Stimulated activated CD4-positive, alpha-beta T cell treated with anti-CD3 and anti-CD28 coated beads, TNF-alpha, amount 100 ng/mL, for 48 hours (primary cell): ENCODE measurements at regions not wholly inside any gene's neighbourhood (a gene's known extent, or its start where the extent isn't known, plus 50 kb on each side); places are given as distances from the start of the nearest gene placed in this dataset.
"Not testable (repeated sequence)": the region's sequence is repeated elsewhere in the genome, so short reads cannot be mapped to it uniquely, and the experiment has no call there.

Experiments
- DNase-seq, 3 donors: peaks; one replicate each; pipeline ENCODE4 v3.0.0-alpha.2; 2020; ENCODE audit warnings: low read depth in 3 of 3

DNA sequence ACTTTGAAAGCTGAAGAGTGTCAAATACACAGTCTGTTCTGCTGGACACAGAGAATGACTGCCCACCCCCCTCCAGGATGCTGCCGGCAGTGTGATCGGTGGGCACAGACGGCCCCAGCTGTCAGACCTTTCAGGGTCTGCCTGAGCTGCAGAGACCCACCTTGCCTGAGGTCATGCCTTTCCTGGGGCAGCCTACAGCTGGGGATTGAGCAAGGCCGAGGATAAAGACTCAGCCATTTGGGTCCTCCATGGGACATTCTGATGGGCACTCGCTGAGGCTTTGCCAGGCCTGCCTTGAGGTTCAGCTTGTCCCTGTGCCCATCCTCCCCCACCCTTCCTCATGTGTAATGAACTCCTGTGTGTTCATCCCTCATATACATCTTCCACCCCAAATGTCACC is 102.3 kb upstream of the SMAD3 start:
- DNase-seq: no peak

DNA sequence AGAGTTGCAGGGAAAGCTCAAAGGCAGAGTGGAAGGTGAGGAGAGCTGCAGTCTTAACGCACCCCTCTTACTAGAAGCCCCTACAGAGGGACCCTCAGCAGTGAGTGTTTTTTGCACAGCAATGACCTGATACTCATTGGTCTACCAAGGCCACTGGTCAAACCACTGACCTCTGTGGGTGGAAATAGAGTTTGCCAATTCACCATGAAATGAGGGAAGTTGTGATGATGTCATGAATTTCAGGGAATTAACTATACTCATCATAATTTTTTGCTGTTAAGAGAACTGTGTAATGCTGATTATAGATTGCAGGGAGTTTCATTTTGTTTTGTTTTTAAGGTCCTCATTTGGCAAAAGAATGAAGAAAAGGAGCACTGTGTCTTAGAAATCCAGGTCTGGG is 101.7 kb upstream of the SMAD3 start:
- DNase-seq: no peak

DNA sequence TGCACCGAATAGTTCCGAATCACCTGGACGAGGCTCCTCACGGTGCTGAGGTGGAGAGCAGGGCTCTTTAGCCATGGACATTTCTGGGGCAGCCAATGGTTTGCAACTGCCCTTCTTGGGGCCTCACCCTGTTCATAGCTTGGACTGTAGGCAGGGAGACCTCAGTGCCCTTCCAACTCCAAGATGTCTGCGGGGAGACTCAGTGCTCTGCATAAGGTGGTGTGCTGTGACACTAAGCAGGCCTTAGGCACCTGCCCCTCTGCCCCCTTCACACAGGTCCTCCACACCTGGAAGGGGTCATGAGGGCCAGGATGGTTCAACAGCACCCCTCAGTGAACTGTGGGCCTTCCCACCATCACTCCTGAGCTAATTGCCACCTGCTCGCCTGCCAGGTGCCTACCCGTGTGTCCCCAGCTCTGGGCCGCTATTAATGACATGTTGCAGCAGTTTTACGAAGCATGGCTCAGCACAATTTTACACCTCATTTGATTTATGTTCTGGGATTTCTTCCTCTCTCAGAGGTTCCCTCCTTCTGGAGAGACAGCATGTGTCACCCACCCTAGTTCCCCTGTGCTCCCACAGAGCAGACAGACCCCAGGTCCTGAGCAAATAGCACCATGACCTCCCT is 101.2 kb upstream of the SMAD3 start:
- DNase-seq: no peak

DNA sequence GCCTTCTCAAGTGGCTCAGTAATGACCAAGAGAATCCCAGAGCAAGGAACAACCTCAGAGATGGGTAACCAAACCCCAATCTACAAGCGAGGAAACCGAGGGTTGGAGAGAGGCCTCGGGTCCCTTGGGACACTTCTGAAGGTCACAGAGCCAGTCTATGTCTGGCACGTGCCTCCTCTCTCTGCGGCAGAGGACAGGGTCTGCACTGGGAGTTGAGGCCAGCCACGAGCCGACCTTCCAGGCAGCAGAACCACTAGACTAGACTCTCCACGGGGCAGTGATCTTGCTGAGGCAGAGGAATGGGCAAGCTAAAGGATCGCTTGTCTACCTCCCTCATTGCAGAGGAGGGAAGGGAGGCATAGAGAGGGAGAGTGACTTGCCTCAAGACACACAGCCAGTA is 100.6 kb upstream of the SMAD3 start:
- DNase-seq: no peak

DNA sequence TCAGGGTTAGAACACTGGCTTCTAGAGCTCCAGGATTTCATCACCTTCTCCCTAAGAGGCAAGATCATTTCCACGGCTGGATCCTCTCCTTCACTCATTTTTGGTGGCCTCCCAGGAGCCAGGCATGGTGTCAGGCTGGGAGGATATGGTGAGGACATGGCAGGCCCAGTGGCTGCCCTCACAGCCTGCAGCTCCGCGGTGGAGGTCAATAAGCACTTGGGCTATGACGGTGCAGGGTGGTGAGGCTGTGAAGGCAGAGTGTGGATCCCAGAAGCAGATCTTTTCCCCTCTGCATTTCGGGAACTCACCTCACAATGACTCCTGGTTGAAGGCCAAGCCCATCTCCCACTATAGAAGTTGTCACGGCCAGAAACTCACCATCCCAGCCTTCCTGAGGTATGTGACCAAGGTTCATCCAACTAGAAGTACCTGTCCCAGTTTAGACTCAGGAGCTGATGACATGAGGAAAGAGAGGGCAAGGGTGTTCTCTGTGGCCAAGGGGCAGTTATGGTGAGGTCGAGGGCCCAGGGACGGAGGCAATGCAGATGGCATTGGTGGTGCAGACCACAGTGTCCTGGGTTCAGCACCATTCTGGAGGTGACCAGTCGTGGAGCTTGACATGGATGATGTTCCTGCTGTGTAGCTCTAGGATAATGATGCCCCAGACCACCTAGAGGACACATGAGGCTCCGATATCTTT is 100.1 kb upstream of the SMAD3 start:
- DNase-seq: no peak

DNA sequence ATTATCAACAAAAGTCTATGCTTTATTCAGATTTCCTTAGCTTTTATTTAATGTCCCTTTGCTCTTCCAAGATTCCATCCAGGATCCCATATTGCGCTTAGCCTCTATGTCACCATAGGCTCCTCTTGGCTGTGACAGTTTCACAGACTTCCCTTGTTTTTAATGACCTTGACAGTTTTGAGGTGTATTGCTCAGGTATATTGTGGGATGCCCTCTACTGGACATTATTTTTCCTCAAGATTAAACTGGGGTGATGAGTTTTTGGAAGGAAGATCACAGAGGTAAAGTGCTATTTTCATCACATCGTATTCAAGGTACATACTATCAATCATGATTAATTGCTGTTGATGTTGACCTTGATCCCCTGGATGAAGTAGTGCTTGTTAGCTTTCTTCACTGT is 99.1 kb upstream of the SMAD3 start:
- DNase-seq: no peak

DNA sequence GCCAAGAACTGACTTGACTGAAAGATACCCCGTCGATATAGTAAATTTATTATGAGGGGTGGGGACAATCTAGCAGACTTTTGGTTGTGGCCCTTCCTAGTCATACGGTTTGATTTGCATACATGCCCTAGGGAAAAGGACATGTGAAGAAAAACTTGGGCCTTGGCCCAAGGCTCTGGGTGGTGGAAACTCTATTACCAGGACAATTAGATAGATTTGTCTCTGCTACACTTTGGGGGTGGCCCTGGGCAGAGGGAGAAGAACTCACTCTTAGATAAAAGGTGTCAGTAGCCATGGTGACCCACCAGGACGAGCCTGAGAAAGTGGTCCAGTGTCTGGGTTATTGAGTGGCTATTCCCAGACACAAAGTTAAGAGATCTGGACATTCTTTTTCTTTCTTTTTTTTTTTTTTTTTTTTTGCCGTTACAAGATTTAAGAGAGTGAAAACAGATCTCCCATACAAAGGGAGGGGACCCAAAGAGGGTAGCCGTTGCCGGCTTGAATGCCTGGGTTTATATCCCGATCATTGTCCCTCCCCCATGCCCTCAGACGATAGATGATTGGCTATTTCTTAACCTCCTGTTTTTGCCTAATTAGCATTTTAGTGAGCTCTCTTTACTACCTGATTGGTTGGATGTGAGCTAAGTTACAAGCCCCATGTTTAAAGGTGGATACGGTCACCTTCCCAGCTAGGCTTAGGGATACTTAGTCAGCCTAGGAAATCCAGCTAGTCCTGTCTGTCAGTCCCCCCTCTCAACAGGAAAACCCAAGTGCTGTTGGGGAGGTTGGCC is 96.4 kb upstream of the SMAD3 start:
- no peak for DNase-seq

DNA sequence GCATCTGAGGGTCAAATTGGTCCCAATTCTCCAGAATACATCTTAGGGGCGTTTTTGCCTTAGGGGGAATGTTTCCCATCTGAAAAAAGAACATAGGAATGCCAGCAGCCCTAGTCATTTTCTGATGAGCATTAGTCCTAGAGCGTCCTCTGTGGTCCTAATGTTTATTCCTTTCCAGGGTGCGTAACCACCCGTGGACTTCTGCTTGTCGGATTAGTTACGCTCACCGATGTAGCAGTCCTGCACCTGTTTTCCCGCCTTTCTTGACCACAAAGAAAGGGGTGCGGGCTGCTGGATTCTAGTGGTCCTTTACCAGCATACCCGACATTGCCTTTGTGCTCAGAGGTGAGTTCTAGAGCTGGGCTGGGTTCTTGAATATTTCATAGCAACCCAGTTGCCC is 91.3 kb upstream of the SMAD3 start:
- not testable (repeated sequence) for DNase-seq

DNA sequence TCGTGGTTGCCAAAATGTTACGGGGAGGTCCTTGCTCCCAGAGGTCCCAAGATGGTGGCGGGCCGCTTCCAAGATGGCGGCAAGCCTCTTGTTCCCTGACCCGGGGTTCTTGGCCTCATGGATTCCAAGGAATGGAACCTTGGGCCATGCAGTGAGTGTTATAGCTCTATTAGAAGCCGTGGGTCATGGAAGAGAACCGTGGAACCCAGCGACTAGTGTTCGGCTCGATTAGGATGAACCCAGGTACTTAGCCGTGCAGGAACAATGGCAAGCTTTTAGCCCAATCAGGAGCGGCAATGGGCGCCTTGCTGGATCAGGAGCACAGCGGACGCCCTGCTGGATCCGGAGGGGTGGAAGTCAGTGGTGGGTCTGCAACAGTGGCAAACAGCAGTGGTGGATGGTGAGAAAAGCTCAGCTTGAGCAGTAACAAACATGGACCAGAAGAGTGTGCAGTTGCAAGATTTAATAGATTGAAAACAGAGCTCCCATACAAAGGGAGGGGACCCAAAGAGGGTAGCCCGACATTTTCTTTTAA is 89.2 kb upstream of the SMAD3 start:
- DNase-seq: not testable (repeated sequence)

DNA sequence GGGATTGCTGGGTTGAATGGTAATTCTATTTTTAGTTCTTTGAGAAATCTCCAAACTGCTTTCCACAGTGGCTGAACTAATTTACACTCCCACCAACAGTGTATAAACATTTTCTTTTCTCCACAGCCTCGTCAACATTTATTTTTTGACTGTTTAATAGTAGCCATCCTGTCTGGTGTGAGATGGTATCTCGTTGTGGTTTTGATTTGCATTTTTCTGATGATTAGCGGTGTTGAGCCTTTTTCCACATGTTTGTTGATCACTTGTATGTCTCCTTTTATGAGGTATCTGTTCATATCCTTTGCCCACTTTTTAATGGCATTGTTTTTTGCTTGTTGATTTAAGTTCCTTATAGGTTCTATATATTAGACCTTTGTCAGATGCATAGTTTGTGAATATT is 85.1 kb upstream of the SMAD3 start:
- DNase-seq: not testable (repeated sequence)

DNA sequence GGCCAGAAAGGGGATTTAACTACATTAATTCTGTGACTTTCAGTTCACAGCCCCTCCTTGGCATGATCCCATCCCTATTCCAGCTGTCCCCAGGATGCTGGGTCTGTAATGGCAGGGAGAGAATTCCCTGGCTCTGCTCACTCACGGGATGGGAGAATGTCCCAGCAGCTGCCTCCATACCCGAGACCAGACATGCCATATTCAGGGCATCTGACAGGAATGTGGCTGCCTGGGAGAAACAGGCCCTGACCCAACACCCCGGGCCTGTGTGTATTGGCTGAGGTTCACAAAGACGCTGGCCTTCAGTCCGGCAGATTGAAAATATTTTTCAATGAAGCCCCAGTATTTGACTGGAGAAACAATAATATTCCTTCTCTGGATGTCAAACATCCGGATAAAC is 83.6 kb upstream of the SMAD3 start:
- no peak for DNase-seq

DNA sequence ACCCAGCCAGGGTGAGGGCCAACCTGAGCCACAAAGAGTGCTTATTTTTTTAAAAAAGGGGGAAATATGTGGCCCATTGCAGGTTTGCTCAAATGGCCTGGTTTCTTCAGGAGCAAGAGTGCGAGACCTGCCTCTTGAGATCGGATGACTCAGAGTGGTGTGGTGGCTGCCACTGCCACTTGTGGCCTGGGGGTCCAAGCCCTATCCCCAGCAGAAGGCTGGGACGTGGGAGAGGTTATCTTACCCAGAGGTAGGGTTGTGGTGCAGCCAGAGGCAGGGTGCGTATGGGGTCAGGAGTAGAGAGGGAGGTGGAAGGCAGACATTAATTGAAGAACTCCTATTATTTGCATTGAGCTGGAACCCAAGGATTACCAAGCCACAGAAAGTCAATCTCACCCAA is 83.2 kb upstream of the SMAD3 start:
- DNase-seq: no peak

DNA sequence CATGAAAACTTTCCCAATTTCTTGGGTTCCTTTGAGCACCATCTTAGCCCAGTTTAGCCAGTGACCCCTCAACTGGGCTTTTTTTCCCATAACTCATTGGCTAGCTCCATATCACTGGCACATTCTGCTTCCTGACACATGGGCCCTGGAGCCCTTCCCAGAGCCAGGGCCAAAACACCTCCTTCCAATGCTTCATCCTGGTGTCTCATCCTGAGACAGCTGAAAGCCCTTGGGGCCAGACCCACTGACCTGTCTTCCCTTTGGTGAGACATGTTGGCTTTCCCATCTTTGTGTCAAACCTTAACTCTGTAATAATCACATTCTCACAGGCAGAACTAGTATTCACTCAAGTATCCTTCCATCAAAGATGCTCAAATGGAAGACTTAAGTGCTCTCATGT is 82.6 kb upstream of the SMAD3 start:
- no peak for DNase-seq

DNA sequence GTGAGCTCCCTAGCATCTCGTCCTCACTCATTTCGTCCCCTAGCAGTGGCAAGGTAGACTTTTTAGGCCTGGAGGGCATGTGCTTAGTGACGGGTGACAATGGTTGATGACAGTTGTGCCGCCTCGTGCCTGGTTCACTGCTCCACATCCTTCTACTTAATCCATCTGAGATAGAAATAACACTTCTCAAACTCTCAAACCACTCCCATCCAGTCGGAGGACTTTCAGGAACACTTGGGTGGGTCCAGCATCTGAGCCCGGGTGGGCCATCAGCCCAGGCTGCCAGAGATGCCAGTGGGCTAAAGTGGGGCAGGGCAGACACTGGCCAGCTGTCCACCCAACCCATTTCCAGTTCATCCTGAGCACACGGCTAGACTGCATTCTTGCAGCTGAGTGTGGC is 79.7 kb upstream of the SMAD3 start:
- DNase-seq: no peak

DNA sequence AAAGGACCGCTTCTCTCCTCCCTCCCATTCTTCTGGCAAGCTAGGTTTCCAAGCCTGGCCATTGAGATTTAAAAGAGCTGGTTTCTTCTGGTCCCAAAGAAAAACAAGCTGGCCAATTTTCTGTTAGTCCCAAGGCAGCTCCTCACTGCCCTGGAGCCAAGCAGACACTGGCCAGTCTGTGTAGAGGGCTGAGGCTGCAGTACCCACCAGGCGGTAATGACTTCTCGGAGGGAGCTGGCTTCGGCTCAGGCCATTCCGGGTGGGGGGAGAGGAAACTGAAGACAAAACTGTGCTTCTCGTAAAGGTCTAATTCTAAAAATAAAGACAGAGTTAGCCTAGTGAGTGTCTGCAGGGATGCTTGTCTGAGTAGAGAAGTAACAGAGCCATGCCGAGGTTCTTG is 78.5 kb upstream of the SMAD3 start:
- no peak for DNase-seq

DNA sequence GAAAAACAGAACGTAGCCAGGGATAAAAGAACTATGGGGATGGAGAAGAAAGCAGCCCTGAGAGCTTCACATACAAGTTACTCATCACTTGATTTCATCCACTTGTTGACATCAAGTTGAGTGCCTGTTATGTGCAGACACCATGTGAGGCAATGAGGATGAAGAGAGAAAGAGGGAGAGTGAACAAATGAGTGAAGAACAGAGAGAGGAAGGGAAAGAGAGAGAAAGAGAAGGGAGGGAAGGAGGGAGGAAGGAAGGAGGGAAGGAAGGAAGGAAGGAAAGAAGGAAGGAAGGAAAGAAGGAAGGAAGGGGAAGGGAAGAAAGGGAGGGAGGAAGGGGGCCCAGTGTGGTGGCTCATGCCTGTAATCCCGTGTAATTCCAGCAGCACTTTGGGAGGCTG is 72.3 kb upstream of the SMAD3 start:
- no peak for DNase-seq

DNA sequence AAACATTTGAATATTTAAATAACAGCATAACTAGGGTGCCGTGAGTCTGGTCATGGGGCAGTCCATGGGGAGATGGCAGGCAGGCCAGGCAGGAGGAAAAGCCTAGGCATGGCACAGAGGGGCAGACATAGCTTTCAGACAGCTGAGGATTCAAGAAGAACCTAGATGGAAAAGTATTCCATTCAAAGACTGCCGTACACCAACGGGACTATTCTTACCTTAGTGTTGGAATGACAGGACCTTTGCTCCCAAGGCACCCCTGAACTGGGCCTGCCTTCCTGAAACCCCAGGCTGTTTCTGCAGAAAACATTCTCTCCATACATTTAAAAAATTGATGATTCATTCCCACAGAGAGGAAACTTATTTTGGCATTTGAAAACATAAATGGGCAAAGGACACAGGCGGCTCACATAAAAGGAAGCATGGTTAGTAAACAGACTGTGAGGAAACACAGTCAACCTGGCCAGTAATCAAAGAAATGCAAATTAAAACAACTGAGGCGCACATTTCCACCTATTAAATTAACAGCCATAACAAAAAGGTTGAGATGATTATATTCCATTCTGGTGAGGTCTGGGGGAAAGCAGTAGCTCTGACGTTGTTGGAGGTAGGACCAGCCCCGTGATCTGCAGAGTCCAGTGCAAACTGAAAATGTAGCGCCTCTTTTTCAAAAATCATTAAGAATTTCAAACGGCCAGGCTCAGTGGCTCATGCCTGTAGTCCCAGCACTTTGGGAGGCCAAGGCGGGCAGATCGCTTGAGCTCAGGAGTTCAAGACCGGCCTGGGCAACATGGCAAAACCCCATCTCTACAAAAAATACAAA is 71.3 kb upstream of the SMAD3 start:
- DNase-seq: no peak

DNA sequence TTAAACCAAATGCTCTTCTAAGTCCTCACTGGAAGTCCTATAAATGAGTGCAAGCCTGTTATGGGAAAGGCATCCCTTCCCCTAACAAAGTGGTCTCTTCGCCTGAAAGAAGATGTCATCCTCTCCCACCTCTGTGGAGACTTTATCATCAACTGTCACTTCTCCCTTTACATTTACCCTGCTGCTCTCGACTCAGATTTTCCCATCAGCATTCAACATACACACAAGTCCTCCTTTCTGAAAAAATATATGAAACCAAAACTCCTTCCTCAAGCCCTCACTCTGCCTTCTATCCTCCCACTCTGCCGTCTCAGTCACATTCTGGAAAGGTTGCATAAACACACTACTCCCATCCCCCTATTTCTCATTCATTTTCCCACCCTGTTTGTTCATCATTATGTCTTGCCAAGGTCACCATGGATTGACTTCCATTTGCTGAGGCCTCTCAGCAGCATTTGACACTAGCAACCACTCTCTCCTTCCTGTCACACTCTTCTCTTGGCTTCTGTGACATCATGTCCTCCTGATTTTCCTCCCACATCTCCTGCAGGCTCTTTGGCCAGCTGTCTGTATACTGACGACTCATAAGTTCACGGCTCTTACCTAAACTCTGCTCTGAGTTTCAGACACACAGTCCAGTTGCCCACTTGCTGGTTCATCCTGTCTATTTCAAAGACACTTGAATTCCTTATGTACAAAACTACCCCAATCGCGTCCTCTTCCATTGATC is 70.3 kb upstream of the SMAD3 start:
- no peak for DNase-seq

DNA sequence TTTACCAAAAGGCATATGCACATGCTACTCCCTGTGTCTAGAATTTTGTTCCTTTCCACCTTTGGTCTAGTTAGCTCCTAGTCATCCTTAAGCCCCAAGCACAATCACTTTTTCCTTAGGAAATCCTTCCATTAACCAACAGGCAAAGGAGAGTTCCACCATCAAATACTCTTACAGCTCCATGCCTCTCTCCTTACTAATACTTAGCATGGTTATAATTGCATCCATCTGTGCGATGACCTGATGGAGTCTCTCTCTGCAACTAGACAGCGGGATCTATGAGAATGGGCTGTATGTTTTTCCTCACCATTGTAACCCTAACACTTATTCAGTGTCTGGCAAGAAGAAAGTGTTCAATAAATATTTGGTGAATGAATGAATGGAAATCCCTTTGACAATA is 69.3 kb upstream of the SMAD3 start:
- DNase-seq: no peak

DNA sequence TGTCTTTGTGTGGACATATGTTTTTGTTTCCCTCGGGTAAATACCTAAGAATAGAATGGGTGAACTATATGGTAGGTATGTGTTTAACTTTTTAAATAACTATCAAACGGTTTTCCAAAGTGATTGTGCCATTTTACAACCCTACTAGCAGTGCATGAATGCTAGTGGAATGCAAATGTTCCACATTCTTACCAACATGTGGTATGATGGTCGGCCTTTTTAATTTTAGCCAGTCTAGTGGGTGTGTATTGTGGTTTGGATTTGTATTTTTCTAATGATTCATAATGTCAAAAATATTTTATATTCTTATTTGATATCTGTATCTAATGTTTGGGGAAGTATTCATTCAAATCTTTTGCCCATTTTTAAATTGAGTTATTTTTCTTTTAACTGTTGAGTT is 68.2 kb upstream of the SMAD3 start:
- DNase-seq: no peak

DNA sequence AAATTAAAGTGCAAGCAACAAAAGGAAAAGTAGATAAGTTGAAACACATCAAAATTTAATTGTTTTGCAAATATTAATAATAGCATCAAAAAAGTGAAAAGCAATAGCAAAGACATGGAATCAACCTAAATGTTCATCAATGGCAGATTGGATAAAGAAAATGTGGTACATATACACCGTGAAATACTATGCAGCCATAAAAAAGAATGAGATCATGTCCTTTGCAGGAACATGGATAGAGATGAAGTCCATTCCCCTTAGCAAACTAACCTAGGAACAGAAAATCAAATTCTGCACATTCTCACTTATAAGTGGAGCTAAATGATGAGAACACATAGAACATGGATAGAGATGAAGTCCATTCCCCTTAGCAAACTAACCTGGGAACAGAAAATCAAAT is 67.2 kb upstream of the SMAD3 start:
- not testable (repeated sequence) for DNase-seq
